Fibroblast of skin of scalp (primary cell): ENCODE measurements at regions not wholly inside any gene's neighbourhood (a gene's known extent, or its start where the extent isn't known, plus 50 kb on each side); places are given as distances from the start of the nearest gene placed in this dataset.

ENCODE experiments used
- DNase-seq: peaks from one replicate; pipeline ENCODE4 v3.0.0-alpha.2; 2013

- no peak for DNase-seq
These were observed 74.7 kb upstream of the PIWIL1 start for GRCh38 chr12:130263025-130263424.

GRCh38 chr12:130263996-130264395, 73.7 kb upstream of the PIWIL1 start:
- DNase-seq = no peak

GRCh38 chr12:130266751-130267150, 70.9 kb upstream of the PIWIL1 start:
- DNase-seq = no peak

GRCh38 chr12:130280231-130280630, 57.5 kb upstream of the PIWIL1 start:
- DNase-seq = peak; percentile 28

- peak; percentile 11 for DNase-seq
These were observed 56.9 kb upstream of the PIWIL1 start for GRCh38 chr12:130280742-130281141.

GRCh38 chr12:130281153-130281799, 56.4 kb upstream of the PIWIL1 start:
- peak; percentile 33 for DNase-seq

GRCh38 chr12:130286041-130286440, 51.6 kb upstream of the PIWIL1 start:
- no peak for DNase-seq

- no peak for DNase-seq
These were observed 50.8 kb upstream of the PIWIL1 start for GRCh38 chr12:130286741-130287440.
